HEK293T (cell line): ENCODE measurements at regions not wholly inside any gene's neighbourhood (a gene's known extent, or its start where the extent isn't known, plus 50 kb on each side); places are given as distances from the start of the nearest gene placed in this dataset.

ENCODE experiments used
- ARNT ChIP-seq: fragments of 450-650 bp; IDR thresholded peaks from 2 replicates; pipeline ENCODE4 v1.6.1; 2017; ENCODE audit warnings: mild to moderate bottlenecking
- BHLHE40 ChIP-seq: fragments of 450-650 bp; IDR thresholded peaks from 2 replicates; pipeline ENCODE4 v1.6.1; 2016; ENCODE audit warnings: mild to moderate bottlenecking, moderate library complexity, borderline replicate concordance
- FOXM1 ChIP-seq: fragments of 450-650 bp; IDR thresholded peaks from 2 replicates; pipeline ENCODE4 v1.6.1; 2017; ENCODE audit warnings: mild to moderate bottlenecking, borderline replicate concordance
- L3MBTL2 ChIP-seq: fragments of 450-650 bp; conservative IDR thresholded peaks from 2 replicates; pipeline ENCODE4 v1.6.1; 2016; ENCODE audit warnings: mild to moderate bottlenecking
- PKNOX1 ChIP-seq: fragments of 450-650 bp; IDR thresholded peaks from 2 replicates; pipeline ENCODE4 v1.6.1; 2016
- SP1 ChIP-seq: fragments of 450-650 bp; IDR thresholded peaks from 2 replicates; pipeline ENCODE4 v1.6.1; 2017
- ZNF384 ChIP-seq: fragments of 450-650 bp; IDR thresholded peaks from 2 replicates; pipeline ENCODE4 v1.6.1; 2016

GRCh38 chr5:53277491-53277890 lies 167.9 kb upstream of the MOCS2 start:
- TF ChIP-seq ARNT (no peak), PKNOX1 (no peak), BHLHE40 (no peak), ZNF384 (no peak), L3MBTL2 (no peak), FOXM1 (no peak), SP1 (no peak)
